Activated naive CD4-positive, alpha-beta T cell treated with Interleukin-2 at 50 U/mL for 16 hours (primary cell): ENCODE measurements at regions not wholly inside any gene's neighbourhood (a gene's known extent, or its start where the extent isn't known, plus 50 kb on each side); places are given as distances from the start of the nearest gene placed in this dataset.

Source experiments
- DNase-seq: peaks from one replicate; pipeline ENCODE4 v3.0.0-alpha.2; 2020

DNA sequence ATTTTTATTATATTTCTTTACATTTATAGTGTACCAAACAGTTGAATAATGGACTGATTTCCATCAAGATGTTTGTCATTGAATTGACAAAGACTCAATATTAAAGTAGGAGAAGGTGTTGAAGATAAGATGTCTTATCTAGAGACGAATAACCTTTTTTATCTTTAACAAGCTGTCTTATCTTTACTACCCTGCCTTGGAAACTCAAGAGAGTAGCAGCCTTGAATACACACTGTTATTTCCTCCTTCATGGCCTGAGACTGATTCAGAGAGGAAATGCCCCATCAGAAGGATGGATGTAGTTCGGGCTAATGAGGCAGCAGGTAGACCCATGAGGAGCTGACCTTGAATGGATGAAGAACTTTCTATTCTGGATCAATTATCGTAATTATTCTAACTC lies 365.1 kb upstream of the SEMA6D start:
- DNase-seq = no peak

DNA sequence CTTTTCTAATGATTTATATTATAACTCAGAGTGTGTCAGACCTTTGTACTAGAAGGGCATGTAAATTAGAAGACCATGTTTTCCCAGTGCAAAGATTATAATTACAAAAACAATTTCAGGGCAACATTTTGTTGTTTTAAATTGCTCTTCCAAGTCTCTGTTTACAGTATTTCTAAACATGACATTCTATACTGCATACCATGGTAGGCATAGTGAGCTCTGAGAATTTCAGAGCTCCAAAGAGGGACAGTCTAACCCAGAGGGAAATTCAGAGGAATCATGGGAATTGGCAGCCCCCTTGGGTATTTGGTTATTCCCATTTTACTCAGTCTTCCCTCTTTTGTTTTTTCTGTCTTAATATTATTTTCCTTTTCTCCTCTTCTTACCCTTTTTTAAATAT lies 361.5 kb upstream of the SEMA6D start:
- DNase-seq = no peak

DNA sequence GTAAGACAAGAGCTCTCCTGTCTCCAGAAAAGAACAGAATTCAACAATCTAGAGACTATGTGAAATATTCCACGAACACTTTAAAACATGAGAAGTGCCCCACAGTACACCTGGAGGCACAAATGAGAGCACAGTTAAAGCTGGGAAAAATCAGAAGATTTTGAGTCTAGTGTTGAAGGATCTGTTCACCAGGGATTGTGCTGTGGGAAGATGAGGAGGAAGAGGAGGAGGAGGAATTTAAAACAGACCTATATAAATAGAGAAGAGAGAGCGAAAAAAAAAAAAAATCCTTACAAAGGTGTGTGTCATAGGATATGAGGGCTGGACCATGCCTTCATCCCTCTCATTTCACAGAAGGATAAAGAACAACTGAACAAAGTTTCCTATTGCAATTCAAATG lies 361.0 kb upstream of the SEMA6D start:
- no peak for DNase-seq

DNA sequence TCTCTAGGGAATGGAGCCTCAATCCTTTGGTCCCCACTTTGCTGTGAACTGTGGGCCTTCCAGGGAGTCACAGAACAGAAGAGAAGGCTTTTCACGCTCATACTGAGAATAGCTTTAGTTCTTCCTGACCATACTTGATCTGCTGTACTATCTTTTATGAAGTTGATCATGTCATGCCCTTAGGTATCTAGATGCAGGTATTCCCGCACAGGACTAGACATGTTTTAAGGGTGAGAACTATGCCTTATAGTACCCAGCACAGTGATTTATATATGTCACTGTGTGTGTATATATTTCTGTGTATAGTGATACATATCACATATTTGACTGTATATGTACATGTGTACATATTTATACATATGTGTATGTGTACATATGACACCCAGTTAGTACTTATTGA lies 358.4 kb upstream of the SEMA6D start:
- no peak for DNase-seq

DNA sequence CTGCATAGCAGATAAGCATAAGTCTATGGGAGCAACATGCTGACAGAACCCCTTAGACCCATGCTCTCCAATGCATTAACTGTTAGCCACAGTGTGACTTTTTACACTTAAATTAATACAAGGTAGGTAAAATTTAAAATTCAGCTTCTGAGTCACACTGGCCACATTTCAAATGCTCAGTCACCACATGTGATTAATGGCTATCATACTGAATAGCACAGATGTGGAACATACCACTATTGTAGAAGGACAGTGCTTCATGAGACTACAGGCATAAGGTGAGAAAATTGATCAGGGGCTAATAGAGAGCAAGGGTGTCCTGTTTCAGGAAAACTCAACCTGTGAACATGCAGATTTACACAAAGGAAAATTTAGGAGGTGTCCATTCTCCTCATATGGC lies 357.0 kb upstream of the SEMA6D start:
- no peak for DNase-seq

DNA sequence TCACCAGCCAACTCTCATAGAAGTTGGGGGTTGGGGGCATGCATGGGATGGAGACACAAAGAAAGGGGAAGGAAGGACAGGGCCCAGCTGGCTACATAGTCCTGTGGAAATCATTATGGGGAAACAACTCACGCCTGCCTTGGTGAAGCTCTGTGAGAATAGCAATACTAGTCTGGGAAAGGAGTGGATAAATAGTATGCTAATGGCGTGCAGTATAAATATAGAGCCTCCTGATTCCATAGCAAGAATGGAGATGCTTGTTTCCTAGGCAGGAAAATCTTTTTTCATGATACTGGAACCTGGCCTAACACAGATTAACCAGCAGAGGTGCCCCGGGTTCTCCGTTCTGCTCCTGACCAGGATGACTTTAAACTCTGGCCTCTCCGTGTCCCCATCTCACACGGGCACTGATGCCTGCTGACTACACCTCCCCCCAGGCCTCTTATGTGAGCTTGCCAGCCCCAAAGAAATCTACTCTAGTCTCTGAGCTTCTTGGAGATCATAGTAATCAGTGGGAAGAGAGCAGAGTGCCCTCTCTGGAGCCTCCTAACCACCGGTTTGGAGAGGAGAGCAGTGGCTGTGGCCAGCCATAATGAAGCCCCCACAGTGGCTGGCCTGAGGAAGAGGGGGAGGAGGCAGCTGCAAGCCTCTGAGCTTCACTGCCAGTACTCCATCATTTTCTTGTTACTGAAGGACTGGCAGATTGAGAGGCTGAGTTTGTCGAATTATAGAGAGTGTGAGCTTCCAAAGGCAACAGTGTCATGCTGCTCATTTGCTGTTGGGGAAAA lies 355.0 kb upstream of the SEMA6D start:
- no peak for DNase-seq

DNA sequence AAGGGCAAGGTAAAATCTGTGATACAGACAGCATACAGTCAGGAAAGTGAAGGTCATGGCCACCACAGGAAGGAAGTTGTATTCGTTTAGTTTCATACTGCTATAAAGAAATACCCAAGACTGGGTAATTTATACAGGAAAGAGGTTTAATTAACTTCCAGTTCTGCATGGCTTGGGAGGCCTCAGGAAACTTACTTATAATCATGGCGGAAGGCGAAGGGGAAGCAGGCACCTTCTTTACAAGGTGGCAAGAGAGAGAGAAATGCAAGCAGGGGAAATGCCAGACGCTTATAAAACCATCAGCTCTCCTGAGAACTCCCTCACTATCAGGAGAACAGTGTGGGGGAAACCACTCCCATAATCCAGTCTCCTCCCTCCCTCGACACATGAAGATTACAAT lies 353.7 kb upstream of the SEMA6D start:
- no peak for DNase-seq

- DNase-seq = no peak
Measured at GRCh38 chr15:47364230-47365141, 352.8 kb upstream of the SEMA6D start.

GRCh38 chr15:47366884-47367283 lies 350.4 kb upstream of the SEMA6D start:
- no peak for DNase-seq

DNA sequence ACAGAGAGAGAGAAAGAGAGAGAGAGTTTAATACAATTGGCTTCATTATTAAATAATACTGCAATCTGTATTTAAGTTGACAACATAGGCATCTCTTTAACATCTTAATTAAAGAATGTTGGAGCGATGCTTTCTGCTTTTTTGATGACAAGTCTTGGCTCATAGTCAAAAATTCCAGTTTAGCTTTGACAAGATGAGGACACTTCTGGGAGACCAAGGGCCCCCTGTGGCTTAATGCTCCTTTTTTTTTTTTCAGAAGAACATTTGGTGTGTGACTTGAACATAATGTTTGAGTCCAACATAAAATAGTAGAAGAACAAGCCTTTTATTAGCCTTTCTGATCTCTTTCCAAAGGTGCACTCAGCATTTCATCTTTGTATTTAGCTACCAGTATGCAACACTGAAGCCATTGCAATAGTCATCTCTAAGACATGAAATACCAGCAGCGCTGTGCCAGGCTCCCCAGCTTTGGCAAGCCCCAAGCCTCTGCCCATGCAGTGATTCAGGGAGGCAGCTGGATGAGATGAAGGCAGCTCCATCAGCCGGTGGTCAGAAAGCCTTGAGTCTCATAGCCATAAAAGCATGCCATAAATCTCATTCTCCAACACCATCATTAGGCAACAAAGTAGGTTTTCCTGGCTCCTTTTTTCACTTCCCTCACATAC lies 349.4 kb upstream of the SEMA6D start:
- no peak for DNase-seq

DNA sequence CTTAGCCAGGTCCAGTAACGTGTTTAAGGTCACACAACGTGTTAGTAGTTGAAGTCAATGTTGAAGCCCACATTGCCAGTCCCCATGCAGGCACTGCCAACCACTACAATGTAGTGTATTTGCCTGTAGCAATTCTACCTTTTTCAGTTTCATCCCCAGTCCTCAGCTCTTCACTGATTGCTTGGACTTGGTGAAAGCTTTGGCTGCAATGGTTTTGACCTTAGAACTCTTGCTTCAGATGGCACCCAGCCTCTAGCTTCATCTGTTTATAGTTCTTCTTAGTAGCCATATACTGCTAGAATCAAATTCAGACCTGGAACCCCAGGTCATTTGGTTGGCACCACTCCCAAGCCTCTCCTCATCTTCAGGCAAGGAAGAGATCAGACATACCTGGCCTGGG lies 345.4 kb upstream of the SEMA6D start:
- no peak for DNase-seq

DNA sequence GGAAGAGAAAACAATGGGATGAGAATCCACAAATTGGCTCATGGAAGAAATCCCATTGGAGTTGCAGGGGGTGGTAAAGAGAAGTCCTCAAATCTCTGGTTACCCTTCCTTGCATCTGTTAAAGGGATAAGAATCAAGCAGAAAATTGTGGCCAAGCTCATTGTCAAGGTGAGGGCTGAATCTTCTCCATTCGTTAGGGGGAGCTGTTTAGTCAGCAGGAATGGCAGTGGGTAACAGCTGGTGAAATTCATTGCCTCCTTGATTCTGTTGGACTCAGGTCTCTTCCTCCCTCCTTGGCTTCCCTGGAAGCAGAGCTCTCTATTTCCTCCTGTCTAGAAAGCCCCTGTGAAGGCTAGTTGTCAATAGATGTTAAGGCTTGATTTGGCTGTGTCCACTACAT lies 343.1 kb upstream of the SEMA6D start:
- no peak for DNase-seq

DNA sequence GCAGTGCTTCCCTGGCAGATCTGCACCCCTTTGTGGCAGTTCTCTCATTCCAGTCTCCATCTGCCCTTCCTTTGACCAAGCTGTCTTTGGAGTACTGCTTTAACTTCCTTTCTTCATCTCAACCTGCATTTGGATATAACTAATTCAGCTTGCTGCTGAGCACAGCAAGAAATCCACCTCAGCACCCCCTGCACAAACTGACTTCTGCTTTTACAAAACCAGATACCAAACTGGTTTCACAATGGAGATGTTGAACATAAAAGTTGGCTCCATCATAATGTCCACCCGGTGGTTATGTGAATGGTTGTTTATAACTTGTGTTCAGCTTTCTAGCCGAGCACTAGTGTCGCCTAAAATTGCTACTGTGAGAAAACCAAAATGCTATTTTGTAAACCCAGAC lies 341.1 kb upstream of the SEMA6D start:
- no peak for DNase-seq

DNA sequence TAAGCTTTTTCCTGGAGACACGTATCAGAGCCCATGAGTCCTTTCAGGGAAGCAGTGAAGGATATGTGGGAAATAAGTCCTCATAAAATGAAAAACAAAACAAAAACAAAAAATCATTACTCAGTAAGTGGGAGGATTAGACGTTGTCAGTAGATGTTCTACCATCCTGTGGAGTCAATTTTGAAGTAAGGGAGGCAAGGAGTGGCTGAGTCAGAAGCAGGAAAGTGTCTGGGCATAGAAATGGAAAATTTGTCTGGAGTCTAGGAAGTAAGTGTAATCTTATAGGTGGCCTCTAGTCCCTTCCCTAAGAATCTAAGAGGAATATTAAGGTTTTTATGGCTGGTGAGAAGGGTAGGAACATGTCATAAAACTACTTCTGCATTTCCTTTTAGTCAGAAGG lies 339.8 kb upstream of the SEMA6D start:
- DNase-seq = no peak

DNA sequence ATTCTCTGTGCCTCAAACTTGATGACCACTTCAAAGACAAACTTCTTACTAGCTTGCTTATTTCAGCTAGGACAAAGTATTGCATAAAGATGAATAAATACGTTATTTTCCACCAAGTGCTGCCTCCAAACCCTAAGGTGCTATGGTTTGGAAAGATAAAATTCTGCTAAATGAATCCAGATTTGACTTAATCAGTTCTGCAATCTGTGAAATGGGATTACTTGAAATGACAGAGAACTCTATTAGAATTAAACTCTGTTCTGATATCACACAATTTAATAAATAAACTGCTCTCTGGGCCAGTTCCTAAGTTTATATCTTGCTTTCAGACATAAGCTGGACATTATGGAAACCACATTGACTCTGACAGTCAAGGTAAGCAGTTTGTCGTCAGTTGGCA lies 338.8 kb upstream of the SEMA6D start:
- DNase-seq = no peak

- no peak for DNase-seq
Measured at GRCh38 chr15:47383102-47383501, 334.2 kb upstream of the SEMA6D start.

- no peak for DNase-seq
Measured at GRCh38 chr15:47383801-47384200, 333.5 kb upstream of the SEMA6D start.

DNA sequence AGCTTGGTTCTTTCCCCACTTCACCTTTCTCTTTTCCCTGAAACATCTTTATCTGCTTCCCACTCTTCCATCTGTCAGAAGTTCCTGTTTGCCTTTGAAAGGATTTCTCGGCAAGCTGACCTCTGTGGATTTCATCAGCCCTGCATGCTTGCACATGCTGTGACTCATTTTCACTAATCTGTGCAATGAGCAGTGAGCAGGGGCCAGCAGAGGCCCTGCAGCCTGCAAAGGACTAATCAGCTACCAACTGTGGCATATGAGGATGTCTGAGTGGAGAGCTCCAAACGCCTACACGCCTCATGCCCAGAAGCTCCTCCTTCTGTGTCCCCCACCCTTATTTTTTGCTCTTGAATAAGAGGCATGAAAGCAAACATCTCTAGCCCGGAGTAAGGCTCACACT lies 333.0 kb upstream of the SEMA6D start:
- no peak for DNase-seq

DNA sequence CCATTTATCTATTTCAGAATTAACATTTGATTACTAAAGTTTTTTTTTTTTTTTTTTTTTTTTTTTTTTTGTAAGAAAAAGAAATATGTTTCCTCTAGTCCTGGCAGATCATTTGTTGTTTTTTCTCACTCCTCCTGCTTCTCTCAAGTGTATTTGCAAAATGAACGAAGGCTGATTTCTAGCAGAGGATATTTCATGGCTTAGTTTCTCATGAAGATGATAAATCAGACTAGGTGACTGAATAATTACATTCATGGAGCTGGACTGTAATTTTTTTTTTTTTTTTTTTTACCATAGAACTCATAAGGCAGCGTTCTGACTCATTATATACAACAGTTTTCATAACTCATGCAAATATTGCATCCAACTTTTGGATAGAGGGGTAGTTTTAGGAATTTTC lies 332.5 kb upstream of the SEMA6D start:
- no peak for DNase-seq

DNA sequence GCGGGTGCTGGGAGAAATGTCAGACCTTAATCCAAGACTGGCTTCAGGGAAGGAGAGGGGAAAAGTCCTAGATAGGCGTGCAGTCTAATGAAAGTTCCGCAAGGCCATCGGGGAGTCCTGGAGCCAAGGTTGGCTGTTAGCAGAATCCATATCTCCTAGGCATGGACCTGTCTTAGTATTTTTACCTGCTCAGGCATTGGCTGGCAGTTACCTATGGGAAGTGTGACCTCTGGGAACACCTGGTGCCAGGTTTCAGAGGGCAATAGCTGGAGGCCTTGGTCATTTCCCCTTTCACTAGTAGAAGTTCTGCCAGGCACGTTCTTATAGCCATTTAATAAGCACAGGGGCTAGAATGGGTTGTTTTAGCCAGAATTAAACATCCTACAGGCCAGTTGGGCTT lies 330.8 kb upstream of the SEMA6D start:
- no peak for DNase-seq

DNA sequence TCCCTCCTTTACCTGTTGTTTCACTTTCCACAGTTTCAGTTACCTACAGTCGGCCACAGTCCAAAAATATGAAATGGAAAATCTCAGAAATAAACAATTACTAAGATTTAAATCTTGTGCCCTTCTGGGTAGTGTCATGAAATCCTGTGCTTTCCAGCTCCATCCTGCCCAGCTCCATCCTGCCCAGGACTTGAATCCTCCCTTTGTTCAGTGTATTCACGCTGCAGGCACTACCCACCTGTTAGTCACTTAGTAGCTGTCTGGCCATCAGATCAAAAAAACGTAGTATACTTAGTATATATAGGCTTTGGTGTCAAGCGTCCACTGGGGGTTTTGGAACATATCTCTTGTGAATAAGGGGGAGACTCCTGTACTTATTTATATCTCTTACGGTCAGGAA lies 329.0 kb upstream of the SEMA6D start:
- no peak for DNase-seq

GRCh38 chr15:47390208-47390765 lies 327.0 kb upstream of the SEMA6D start:
- no peak for DNase-seq

GRCh38 chr15:47394286-47394809 lies 323.0 kb upstream of the SEMA6D start:
- no peak for DNase-seq
